ENCODE measurements at regions not wholly inside any gene's neighbourhood (a gene's known extent, or its start where the extent isn't known, plus 50 kb on each side); places are given as distances from the start of the nearest gene placed in this dataset.
A peak's percentile ranks its signal among the peaks of the same experiment; 100 is the strongest.
"Not testable (repeated sequence)": the region's sequence is repeated elsewhere in the genome, so short reads cannot be mapped to it uniquely, and the experiment has no call there.

DNA sequence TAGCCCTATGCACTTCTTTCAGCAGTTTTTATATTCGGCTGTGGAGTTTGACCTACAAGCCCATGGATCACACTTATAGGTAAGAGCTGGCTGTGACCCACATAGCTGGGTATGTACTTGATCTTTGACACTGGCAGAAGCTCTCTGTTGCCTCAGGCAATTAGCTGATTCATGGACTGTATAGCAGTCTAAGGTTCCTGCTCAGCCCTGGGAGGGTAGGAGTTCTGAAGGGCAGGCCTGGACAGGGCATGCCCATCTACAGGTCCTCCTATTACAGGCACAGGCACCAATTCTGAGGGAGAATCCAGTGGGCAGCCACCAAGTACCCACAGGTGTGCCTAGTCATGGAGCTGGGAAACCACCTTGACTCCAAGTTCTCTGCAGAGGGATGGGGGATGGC lies 301.8 kb upstream of the GALNT5 start:
- DNase-seq: no peak

DNA sequence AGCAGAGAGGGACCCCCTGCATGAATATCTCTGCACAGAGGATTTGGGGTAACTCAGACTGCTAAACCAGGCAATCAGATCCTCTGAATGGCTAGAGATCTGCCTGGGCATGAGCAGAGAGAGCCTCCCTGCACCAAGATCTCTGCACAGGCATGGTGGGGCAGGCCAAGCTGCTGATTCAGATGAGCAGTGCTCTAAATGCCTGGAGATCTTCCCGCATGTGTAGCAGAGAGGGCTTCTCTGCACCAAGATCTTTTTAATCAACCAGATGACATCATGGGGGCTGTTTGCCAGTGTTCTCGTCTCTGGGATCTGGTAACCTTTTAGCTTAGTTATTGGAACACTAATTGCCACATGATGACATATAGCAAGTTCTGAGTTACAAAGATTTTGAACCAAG lies 301.3 kb upstream of the GALNT5 start:
- DNase-seq: no peak

DNA sequence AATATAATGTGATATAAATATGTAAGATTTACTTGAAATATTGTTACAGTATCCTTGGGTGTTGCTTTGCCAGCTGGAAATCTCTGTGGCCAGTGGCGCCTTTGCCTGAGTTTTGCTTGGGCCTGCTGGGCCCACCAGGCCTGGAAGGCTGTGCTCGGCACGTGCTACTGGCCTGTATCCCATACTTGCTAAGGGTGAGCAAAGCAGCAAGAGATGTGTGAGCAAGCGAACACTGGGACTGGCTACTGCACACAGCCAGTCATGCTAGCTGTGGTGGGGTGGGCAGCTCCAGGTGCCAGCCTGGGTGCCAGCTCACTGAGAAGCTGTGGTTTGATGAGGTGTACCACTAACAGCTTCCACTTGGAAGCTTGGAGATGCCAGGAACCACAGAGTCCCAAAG lies 299.1 kb upstream of the GALNT5 start:
- DNase-seq: no peak

DNA sequence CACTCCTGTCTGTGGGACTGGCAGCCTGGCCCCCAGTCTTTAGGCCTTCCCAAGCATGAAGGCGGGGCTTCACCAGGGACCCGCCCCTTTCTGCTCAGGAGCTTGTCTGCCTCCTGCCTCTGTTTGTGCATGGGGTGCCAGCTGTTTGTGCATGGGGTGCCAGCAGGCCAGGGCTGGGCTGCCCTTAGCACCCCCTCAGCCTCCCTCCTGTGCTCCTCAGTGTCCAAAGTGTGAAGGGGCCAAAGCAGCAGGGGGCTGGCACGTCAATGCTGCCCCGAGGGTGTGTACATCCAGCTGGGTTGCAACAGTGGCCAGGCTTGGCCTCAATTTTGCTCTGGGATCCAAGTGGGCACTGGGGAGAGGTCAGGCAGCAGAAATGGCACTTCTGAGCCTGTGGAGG lies 298.0 kb upstream of the GALNT5 start:
- no peak for DNase-seq

DNA sequence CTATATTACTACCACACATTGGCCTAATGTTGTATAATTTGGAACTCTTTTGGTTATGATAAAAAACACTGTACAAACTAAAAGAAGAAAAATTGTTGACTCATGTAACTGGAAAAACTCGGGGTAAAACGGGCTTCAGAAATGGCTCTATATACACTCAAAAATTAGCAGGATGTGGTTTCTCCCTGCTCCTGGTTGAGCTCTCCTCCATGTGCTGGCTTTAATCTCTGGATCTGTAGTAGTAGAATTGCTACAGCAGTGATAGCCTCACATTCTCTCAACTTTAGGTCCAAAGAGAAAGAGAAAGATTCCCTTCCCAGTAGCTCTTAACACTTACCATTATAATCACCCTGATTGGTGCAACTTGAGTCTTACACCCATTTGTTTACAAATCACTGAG lies 274.9 kb upstream of the GALNT5 start:
- DNase-seq: no peak

DNA sequence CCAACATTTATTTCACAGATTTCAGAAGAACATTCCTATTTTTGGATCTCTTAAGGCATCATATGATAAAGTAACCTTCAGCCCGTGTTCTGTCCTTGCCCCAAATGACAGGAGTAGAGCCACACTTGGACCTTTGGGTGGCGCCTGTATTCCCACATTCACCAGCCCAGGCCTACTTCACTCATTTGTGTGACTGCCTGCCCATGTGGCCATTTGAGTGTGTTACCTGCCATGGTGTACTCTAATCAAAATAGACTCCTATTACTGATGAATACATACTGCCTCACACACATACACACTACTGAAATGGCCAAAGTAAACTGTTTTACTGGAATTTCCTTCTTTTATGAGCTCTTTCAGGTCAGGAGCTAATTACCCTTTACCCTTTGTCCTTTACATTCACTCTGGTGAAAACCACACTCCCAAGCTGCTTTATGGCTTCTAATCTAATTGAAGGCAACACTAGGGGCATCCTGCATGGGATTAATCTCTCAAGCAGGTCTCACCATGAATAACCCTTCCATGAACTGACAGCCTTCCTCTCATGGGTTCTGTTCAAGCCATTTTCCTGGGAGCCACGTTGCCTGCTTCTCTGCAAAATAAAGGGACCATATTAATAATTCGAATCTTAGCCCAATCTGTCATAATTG lies 271.0 kb upstream of the GALNT5 start:
- DNase-seq: no peak

DNA sequence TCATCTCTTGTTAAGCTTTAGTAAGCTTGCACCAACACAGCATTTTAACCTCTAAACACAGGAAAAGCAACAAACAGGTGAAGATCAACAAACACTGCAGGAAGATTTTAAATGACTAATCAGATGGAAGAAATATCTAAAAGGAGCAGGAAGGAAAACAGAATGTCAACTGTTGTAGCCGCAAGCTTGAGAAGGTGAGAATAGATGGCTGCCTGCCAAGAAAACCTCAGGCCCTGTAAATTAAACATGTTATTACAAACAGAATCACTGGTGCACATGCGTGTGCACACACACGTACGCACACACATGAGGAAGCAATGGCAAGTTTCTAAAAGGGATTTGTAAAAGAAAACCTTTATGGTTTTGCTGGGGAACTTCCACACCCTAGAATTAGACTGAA lies 257.8 kb upstream of the GALNT5 start:
- no peak for DNase-seq

DNA sequence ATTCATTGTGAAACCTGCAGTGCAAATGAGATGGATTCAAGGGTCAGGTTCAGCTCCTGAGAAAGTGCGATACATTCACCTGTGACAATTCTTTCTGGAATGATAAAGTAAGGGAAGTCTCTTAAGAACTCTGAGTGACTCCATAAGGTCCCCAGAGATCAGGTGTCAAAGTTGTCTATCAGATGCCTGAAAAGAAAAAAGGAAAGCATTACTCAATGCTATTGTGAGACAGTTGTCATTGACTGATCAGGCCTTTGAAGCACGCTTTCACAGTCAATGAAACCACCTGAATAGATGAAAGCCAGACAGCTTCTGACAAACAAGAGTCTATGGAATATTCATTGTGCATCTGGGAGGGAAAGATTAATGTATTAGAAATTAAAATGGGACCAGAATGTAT lies 252.7 kb upstream of the GALNT5 start:
- DNase-seq: no peak

DNA sequence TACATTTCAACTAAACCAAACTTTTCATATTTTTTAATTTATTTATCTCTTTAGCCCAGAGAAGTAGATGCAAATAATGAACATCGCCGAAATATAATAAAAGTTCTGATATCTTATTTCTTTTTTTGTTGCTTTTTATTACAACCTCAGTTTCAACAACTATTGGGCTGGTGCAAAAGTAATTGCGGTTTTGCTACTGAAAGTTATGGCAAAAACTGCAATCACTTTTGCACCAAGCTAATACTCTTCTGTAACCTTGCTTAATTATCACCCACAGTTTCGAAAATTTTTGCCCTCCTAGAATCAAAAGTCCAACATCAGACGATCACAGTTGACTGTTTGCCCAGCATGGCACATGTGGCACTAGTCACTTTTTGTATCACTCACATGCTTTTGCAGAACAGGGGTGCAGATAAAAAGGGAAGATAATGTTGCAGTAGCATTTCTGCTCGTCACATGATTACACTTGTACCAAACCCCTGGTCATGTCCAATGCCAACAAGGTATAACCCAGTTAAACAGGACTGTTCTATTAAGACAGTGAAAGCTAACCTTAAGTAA lies 242.4 kb upstream of the GALNT5 start:
- DNase-seq: no peak

DNA sequence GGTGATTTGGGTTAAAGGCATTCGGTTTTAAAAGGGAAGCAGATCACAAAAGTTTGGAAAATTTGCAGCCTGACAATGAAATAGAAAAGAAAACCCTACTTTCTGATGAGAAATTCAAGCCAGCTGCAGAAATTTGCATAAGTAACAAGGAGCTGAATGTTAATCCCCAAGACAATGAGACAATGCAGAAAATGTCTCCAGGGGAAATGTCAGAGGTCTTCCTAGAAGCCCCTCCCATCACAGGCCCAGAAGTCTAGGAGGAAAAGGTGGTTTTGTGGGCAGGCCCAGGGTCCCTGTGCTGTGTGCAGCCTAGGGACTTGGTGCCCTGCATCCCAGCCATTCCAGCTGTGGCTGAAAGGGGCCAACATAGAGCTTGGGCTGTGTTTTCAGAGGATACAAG lies 234.2 kb upstream of the GALNT5 start:
- not testable (repeated sequence) for DNase-seq

DNA sequence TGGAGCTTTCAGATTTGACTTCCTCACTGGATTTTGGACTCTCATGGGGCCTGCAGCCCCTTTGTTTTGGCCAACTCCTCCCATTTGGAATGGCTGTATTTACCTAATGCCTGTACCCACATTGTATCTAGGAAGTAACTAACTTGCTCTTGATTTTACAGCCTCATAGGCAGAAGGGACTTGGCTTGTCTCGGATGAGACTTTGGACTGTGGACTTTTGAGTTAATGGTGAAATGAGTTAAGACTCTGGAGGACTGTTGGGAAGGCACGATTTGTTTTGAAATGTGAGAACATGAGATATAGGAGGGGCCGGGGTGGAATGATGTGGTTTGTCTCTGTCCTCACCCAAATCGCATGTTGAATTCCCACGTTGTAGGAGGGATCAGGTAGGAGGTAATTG lies 233.4 kb upstream of the GALNT5 start:
- DNase-seq: no peak

DNA sequence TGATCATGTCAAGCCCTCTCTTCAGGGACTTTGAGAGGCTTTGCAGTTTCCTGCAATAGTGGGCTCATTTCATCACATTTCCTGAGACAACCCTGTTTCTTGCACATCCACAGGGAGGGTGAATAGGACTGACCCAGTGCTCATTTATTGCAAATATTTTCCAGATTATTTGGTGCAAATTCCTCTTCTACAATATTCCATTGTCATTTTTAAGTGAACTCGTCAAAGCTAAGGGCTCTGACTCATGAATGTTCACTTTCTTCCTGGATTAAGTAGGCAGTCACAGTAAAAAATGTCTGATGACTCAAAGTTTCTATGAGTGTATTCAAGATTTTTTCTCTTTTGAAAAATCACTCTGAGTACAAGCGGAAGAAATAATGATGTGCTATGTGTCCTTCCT lies 225.5 kb upstream of the GALNT5 start:
- no peak for DNase-seq

DNA sequence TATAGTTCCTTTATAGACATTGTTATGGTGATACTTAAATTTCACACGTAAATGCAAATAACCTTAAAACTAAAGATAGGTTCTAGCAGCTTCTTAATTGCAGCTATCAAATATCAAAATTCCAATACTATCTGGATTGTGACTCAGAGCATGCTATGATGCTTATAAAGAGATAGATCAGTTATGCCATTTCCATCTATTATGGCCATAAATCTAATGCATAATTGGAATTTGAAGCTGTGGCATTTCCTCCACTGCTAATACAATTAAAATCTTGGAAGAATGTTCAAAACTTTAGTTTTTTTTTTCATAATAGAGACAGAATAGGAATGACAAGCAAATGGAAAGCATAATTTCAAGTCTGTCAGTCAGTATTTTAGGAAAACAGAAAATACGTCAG lies 220.8 kb upstream of the GALNT5 start:
- no peak for DNase-seq

DNA sequence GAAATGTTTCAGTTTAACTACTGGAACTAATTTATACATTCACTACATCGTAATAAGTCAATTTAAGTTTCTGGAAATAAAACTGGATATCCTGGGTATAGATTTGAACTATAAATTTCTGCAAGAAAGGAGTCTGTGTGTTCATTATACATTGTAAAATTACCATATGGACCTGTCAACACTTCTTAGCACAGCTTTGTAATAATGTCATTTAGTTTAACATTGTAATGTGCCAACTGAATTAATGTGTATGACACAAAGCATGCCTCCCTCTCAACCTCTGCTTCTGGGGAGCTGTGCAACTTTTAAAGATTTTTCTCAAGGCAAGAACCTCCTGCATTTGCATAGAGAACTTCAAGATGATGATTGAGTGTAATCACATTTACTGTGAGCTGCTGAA lies 213.7 kb upstream of the GALNT5 start:
- no peak for DNase-seq

DNA sequence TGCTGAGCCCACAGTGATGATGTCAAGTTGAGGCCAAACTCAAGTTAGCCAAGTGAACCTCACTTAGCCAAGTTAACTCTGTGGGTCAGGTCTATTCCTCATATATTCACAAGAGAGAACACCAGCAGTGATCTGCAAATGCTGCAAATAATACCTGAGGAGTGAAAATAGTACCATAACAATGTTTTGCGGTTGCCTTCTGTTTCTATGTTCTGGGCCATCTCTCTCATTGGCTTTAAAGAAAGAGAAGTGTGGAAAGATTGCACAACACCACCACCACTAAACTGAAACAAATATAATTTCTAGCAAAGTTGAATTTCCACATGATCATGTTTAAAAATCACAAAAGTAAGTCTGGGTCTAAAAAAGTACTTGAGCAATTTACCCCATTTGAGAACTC lies 211.1 kb upstream of the GALNT5 start:
- no peak for DNase-seq

DNA sequence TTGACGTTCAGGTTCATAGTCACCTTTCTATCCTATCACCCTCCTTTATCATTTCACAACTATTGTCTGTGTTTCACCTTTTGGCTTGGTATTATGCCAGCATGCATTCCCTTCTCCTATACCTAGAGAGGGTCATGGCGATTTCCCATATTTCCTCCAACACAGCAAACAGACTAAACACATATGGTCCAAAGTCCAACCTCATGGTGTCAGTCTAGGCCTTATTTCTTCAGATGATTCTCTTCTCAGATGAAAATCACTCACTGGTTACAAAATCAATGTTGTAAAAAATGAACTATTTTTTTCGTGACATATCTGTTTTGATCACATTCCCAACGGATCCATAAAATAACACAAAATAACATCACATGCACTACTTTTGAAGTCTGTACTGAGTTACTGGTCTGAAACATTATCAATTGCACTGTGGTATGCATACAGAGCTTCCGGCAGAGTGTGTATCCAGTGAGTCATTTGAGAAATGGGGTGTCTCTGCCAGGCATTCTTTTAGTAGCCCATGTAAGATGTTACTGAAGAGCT lies 204.8 kb upstream of the GALNT5 start:
- DNase-seq: no peak

DNA sequence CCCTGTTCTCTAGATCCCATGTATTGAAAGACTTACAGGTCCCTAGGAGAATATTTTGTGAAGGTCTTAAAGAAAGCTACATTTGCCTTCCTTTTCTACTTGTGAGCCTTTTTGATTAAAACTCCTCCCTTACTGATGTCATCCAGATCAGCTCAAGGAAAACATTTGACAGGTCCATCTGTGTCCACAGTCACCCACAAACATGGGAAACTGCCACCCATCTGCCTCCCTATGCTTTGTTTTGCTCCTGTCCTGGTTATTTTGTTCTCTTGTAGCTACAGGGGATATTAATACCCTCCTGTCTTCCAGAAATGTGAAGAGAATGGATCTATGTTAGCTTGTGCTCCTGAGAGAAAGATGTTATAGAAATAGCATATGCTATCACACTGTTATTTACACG lies 203.6 kb upstream of the GALNT5 start:
- DNase-seq: no peak

DNA sequence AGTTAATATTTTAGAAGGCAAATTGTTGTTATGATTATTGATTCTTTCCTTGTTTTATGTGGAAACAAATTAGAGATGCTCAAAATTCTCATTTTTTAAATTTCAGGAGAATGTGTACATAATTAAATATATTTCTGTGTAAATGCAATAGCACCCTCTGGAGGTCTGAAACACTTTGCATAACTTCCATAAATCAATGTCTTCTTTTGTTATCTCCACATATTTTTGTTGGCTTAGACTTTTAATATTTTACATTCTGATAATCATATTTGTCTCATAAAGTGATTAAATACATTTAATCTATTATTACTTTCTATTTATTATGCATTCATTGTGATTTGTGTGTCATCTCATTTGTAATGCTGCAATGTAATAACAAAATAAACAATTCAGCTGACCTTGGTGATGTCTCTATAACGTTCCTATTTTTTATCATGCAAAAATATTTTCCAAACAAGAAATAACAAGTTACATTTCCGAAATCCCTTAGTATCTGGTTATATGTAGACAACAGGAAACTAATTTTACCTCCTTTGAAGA lies 201.8 kb upstream of the GALNT5 start:
- peak; percentile 4 for DNase-seq

DNA sequence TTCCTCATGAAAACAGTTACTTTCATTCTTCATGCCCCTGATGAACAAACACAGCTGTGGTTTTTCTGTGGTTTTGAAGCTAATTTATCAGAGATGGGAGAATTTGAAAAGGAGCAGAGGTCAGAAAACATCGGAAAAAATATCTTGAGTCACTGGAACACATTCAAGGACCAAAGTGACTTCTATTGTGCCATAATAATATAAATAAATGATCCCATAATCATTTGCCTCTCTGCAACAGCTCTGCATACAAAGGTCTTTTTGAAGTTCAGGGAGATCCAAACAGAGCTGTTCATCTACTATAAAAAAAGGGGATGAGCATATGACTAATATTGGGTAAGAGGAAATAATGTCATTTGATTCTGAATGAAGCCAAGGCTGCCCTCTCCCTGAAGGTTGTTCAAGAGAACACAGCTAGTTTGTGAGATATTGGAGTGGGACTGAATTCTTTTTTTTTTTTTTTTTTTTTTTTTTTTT lies 201.3 kb upstream of the GALNT5 start:
- no peak for DNase-seq

DNA sequence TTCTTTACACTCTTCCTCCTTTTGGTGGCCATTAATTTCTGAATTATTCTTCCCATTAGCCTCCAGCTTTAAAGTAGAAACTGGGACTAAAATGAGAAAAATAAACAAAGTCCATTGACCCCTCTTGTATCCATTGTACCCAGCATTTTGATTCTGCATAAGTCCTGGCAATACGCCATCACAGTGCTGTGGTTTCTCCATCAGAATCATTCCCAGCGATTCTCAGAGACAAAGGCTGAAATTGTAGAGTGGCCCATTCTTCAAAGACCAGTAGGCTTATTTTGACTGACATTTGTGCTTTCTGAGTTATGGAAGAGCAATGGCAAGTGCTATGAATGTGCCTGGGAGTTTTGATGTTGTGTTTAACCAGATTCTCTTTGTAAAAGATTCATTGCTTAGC lies 199.3 kb upstream of the GALNT5 start:
- DNase-seq: no peak

DNA sequence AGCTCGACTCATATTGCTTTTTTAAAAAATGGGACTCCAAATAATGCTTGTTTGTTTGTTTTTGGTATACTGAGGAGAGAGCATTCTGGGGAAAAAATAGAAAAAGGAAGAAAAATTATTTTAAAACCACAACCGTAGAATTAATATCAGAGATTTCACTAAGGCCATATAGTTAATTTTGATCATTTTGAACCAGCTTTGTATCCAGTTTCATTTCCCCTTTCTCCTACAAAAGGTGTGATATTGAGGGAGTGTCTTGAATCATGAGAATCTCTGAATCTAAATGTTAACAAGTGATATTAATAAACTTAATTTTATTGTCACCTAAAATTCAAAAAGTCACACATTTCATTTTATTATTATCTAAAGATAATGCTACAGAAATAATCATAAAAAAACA lies 198.5 kb upstream of the GALNT5 start:
- no peak for DNase-seq

DNA sequence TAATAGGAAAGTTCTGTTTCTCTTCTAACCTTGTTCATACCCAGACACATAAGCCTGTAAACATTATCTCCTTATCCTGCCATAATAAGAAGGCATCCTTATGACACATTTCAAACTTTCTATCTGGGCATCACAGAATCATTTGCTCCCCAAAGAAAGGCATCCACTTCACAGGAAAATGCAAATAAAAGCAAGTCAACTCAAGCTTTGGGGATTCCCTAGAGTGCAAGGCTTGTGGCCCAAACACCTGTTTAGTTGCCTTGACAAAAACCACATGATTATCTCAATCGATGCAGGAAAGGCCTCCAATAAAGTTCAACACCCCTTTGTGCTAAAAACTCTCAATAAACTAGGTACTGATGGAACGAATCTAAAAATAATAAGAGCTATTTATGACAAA lies 195.7 kb upstream of the GALNT5 start:
- DNase-seq: no peak

DNA sequence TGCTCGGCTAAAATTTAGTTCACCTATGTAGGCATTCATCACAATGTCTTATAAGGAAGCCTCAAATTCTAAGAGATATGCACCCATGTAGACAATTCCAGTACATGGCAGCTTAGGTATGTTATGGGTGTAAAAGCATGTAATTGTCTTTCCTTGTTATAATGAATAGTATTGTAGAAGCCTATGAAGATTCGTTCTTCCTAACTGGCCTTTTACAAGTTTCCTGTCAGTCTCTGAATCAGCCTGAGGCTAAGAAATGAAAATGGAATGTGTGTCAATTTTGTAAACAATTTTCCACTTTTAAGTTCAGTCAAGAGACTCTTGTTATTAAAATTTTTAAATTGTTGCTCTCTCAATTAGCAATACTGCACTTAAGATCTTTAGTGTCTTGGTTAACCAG lies 189.9 kb upstream of the GALNT5 start:
- no peak for DNase-seq

DNA sequence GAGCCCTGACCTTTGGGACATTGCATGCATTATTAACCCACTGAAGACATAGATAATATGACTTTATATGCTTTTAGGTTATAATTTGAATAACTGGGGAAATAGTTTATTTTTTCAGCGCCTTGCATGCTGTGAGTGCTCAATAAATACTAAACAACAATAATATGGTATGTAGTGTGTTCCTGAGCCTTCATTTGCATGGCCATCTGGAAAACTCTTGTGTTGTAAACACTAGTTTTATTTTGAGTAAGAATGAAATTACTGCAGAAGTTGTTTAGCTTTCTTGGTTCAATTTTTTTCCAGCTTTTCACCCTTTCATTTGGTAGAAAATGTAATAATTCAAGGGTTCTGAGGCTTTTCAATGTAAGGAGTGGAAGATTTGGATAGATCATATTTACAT lies 189.3 kb upstream of the GALNT5 start:
- no peak for DNase-seq

DNA sequence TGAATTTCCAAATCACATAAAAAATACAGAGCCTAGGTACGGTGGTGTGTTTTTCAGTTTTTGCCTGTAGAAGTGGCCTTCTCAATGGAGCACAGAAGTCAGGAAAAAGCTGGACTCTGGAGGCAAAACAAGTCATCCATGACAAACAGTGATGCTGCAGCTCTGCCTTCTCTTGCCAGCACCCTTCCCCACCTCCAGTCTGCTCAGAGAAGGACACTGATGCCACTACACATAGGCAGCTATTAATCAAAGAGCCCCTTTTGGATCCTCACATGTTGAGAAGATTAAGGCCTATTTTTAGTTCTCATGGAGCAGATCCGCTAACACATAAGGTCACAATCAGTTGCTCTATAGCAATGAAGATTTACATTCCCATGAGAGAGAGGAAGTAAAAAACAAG lies 181.6 kb upstream of the GALNT5 start:
- DNase-seq: no peak

Data from hematopoietic multipotent progenitor cell treated with erythropoietin and hydrocortisone succinate and interleukin-3 and kit ligand, for 8 days (in vitro differentiated cells).